T-cell (primary cell): ENCODE measurements at regions not wholly inside any gene's neighbourhood (a gene's known extent, or its start where the extent isn't known, plus 50 kb on each side); places are given as distances from the start of the nearest gene placed in this dataset.

Source experiments
- ATAC-seq, 4 experiments: fragments of 200-7000 bp in 3 of 4; fragments of 150-1000 bp in 1 of 4; cut with Tn5 transposase; replicated peaks in 1 of 4; 1 replicate in 3 of 4; 2 replicates in 1 of 4; pipeline ENCODE4 v1.10.0; 2021; ENCODE audit warnings: moderate library complexity in 3 of 4, mild to moderate bottlenecking in 2 of 4, moderate number of reproducible peaks in 1 of 4
- CTCF ChIA-PET, 2 donors: fragments of 300-600 bp; sonication (Branson Sonifier 250); formaldehyde crosslinking; loops; one replicate each; lab custom pipeline; 2022; ENCODE audit warnings: antibody characterized with exemption in 2 of 2; lab: Charles Lee
- POLR2A ChIA-PET, 2 donors: fragments of 300-600 bp; sonication (Branson Sonifier 250); formaldehyde crosslinking; loops; one replicate each; lab custom pipeline; 2022; ENCODE audit warnings: antibody characterized with exemption in 2 of 2; lab: Charles Lee
- DNase-seq, 35 experiments: peaks; one replicate each; pipeline versions ENCODE4 v3.0.0 to v3.0.0-alpha.2; 2013 to 2023
- H3K27ac ChIP-seq: one replicate; pipeline ENCODE4 v1.5.1; 2013; ENCODE audit warnings: low read length
- H3K27me3 ChIP-seq, 2 experiments: replicated peaks in 1 of 2; 1 replicate in 1 of 2; 2 replicates in 1 of 2; pipeline versions ENCODE4 v1.6.1 to v1.7.0; 2013; ENCODE audit warnings: low read length in 1 of 2, mixed read lengths in 1 of 2; ENCODE audit not compliant: control insufficient read depth in 2 of 2, insufficient read depth in 2 of 2; ENCODE audit errors: extremely low read depth in 1 of 2
- H3K36me3 ChIP-seq, 2 donors: 1 replicate in 1 of 2; 2 replicates in 1 of 2; pipeline versions ENCODE4 v1.6.1 to v1.7.0; 2013; ENCODE audit warnings: low read length in 1 of 2; ENCODE audit not compliant: control insufficient read depth in 2 of 2, insufficient read depth in 1 of 2; ENCODE audit errors: extremely low read depth in 1 of 2
- H3K4me1 ChIP-seq, 2 experiments: 1 replicate in 1 of 2; 2 replicates in 1 of 2; pipeline versions ENCODE4 v1.6.1 to v1.7.0; 2013; ENCODE audit warnings: low read length in 2 of 2, mixed read lengths in 1 of 2; ENCODE audit not compliant: insufficient read depth in 2 of 2, control insufficient read depth in 1 of 2; ENCODE audit errors: extremely low read depth in 1 of 2
- H3K4me3 ChIP-seq, 2 donors: 1 replicate in 1 of 2; 2 replicates in 1 of 2; pipeline versions ENCODE4 v1.5.1 to v1.7.0; 2013; ENCODE audit warnings: mild to moderate bottlenecking in 2 of 2, low read length in 1 of 2, moderate library complexity in 1 of 2; ENCODE audit not compliant: control insufficient read depth in 1 of 2; ENCODE audit errors: extremely low read depth in 1 of 2
- H3K9me3 ChIP-seq: 2 replicates; pipeline ENCODE4 v1.7.0; 2013
- H3K27ac Mint-ChIP-seq, 2 donors: one replicate each; pipeline ENCODE4 v1.8.0; 2020 to 2021; ENCODE audit warnings: mild to moderate bottlenecking in 2 of 2, mixed read lengths in 2 of 2
- H3K27me3 Mint-ChIP-seq, 2 donors: one replicate each; pipeline ENCODE4 v1.8.0; 2021 to 2022; ENCODE audit warnings: mixed read lengths in 2 of 2
- H3K36me3 Mint-ChIP-seq: one replicate; pipeline ENCODE4 v1.8.0; 2021; ENCODE audit warnings: mixed read lengths
- H3K4me1 Mint-ChIP-seq, 3 donors: one replicate each; pipeline ENCODE4 v1.8.0; 2020 to 2022; ENCODE audit warnings: mixed read lengths in 3 of 3, mild to moderate bottlenecking in 1 of 3
- H3K4me3 Mint-ChIP-seq, 3 donors: one replicate each; pipeline ENCODE4 v1.8.0; 2020 to 2022; ENCODE audit warnings: mild to moderate bottlenecking in 3 of 3, mixed read lengths in 3 of 3, moderate library complexity in 3 of 3
- H3K9me3 Mint-ChIP-seq, 3 donors: one replicate each; pipeline ENCODE4 v1.8.0; 2020 to 2022; ENCODE audit warnings: mixed read lengths in 3 of 3
- WGBS: methylation state at CpG from one replicate; pipeline ENCODE4 v1.1.5; 2013; ENCODE audit warnings: missing lambda C conversion rate; ENCODE audit not compliant: insufficient coverage; 5-methylcytosine and 5-hydroxymethylcytosine counted together

DNA sequence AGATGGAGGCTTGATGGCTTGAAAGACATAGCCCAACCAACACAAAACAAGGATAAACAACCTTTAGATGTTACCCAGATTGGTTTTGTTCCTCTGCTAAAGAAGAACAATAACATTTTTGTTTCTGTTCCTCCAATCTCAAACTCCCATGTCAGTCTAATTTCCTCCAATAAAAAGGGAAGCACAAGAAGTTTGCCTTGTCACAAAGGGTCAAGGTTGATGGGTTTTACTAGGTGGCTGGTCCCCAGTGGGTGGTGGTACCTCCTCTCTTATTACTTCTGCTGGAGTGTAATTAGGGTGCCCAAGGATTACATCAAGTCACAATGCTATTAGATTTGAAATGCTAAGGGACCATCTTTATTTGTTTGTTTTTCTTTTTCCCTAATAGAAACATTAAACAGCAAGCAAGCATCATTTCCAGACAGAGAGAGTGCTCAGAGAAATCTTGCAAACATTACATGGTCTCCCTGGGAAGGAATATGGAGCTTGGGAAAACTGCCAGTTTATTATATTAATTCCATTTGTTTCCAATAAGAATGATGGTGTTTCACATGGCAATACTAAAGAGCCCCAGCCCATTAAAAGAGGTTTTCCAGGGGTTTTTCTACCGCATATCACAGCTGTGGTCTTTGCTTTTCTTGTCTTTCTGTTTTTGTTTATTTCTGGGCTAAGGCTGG, 78.3 kb upstream of the AOAH start:
- no CpG with 5 or more reads among the region's 1 CpG for WGBS
- no peak for DNase-seq
- CTCF ChIA-PET = no interaction called here
- H3K27me3 Mint-ChIP-seq = no peaks in the 10 kb centered on the region
- H3K9me3 ChIP-seq = no peaks in the 10 kb centered on the region
- no peak overlapping the region for H3K27ac Mint-ChIP-seq
- H3K27me3 ChIP-seq = no peaks in the 10 kb centered on the region
- H3K4me3 Mint-ChIP-seq = no peak overlapping the region
- H3K4me3 ChIP-seq = no peak overlapping the region
- H3K4me1 Mint-ChIP-seq = no peaks in the 10 kb centered on the region
- H3K36me3 ChIP-seq = no peaks in the 10 kb centered on the region
- H3K4me1 ChIP-seq = no peaks in the 10 kb centered on the region
- no peaks in the 10 kb centered on the region for H3K9me3 Mint-ChIP-seq
- peaks cover 6% of the 10 kb centered on the region for H3K36me3 Mint-ChIP-seq
- ATAC-seq = no peak
- POLR2A ChIA-PET = interaction anchor here in 1 of 2 donors (0.6 kb wide), 1 partner anchor 258 kb away, joined by 6 read pairs; no protein-coding TSS in a partner anchor
- no peak overlapping the region for H3K27ac ChIP-seq

DNA sequence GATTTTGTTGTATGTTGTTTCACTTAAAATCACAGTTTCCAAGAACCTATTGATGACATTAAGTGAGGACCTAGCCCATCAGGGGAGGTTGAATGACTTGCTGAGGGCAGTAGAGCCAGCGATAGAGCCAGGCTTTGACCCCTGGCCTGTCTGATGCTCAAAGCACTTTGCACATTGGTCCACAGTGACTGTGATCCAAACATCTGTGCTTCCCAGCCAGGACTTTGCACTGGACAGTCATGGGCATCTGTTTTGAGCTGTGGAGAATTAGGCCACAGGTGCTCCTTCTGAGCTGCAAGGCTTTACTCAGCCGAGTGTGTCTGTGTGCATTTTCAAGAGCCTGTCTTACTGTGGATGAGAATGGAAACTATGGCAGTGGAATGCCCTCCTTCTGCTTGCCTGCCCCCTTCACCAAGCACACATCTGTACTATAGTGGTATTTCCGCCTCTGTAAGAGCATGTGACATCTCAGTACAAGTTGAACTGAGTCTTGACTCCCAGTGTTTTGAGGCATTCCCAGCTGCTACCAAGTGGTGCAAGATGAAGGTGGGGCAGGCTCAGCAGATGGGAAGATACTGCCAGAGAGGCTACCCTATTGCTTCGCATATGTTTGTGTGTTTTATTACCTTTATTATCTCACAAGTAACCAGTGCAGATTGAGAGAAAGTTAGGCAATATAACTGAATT, 72.7 kb upstream of the AOAH start:
- Histone ChIP-seq H3K27me3 (no peaks in the 10 kb centered on the region), H3K27ac (no peak overlapping the region), H3K4me3 (no peak overlapping the region), H3K4me1 (peaks cover 0 to 13% of the 10 kb centered on the region in 2 experiments), H3K9me3 (no peaks in the 10 kb centered on the region), H3K36me3 (no peaks in the 10 kb centered on the region)
- ATAC-seq (no peak), DNase-seq (no peak)
- no peaks in the 10 kb centered on the region for H3K27me3 Mint-ChIP-seq
- no peak overlapping the region for H3K4me3 Mint-ChIP-seq
- peaks cover 4% of the 10 kb centered on the region for H3K36me3 Mint-ChIP-seq
- H3K27ac Mint-ChIP-seq = no peak overlapping the region
- 100% methylated on average over 1 of the region's 4 CpGs for WGBS
- no peaks in the 10 kb centered on the region for H3K9me3 Mint-ChIP-seq
- ChIA-PET POLR2A (no interaction called here), CTCF (no interaction called here)
- H3K4me1 Mint-ChIP-seq = peaks cover 24 to 34% (median 27%) of the 10 kb centered on the region in 3 donors

DNA sequence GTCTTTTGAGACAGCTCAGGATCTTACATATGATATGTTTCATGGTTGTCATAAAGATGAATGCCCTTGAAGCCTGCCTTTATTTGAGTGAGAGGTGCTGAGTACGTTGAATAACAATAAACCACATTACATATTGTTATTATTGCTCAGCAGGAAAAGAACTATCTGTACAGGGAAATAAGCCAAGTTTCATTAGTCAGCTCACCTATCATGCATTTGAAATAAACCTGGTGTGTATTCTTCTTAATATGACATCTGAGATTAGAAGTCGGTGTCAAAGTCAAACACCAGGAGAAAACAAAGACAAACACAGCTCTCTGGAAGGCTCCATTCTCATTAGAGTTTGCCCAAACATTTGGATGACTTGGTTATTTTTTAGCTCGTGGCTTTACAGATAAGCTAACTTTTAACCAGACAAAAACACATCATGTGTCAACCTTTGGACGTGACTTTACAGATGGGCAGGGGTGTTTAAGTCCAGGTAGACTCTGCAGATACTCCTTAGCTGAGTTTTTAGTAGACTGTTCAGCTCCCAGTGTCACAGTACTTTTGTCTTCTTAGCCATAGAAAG, 71.2 kb upstream of the AOAH start:
- Mint-ChIP-seq H3K4me1 (peaks cover 34 to 46% (median 39%) of the 10 kb centered on the region in 3 donors), H3K27me3 (no peaks in the 10 kb centered on the region), H3K27ac (peak overlapping the region; percentile 74 to 77), H3K36me3 (peaks cover 4% of the 10 kb centered on the region), H3K9me3 (no peaks in the 10 kb centered on the region), H3K4me3 (no peak overlapping the region)
- Histone ChIP-seq H3K9me3 (no peaks in the 10 kb centered on the region), H3K27ac (no peak overlapping the region), H3K4me3 (no peak overlapping the region), H3K4me1 (peaks cover 4 to 18% of the 10 kb centered on the region in 2 experiments), H3K36me3 (no peaks in the 10 kb centered on the region), H3K27me3 (no peaks in the 10 kb centered on the region)
- ChIA-PET CTCF (interaction anchor here (0.5 to 1.1 kb wide), 2 partner anchors 20 to 314 kb away, joined by 3 to 4 read pairs; no protein-coding TSS in a partner anchor), POLR2A (interaction anchor here (0.6 kb wide), 3 partner anchors 11 to 217 kb away, joined by 3 to 4 read pairs (median 4); no protein-coding TSS in a partner anchor)
- ATAC-seq (peak in 2 of 4 experiments; percentile 62 to 76), DNase-seq (no peak)
- no CpG with 5 or more reads among the region's 4 CpGs for WGBS

DNA sequence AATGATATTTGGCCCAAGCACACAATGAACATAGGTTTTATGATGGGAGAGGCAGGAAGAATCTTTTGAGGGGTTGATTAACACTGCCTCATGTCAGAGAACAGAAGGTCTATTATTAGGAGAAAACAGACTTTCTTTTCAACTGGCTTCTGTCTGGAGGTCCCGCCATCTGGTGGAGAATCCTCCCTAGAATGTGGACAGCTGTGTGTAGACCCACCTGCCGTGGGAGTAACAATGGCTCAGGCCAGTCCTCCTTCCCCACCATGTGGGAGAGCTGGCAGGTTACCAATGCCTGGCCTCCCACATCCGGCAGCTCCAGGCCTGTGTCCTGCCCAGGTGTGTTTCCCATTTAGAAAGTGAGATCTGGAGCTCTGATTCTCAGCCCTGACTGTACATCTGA, 70.4 kb upstream of the AOAH start:
- POLR2A ChIA-PET = no interaction called here
- Mint-ChIP-seq H3K4me1 (peaks cover 42 to 54% (median 47%) of the 10 kb centered on the region in 3 donors), H3K27me3 (no peaks in the 10 kb centered on the region), H3K27ac (peak overlapping the region in 1 of 2 donors; percentile 56), H3K4me3 (no peak overlapping the region), H3K9me3 (no peaks in the 10 kb centered on the region), H3K36me3 (peaks cover 4% of the 10 kb centered on the region)
- WGBS = no CpG with 5 or more reads among the region's 3 CpGs
- H3K36me3 ChIP-seq = no peaks in the 10 kb centered on the region
- H3K9me3 ChIP-seq = no peaks in the 10 kb centered on the region
- H3K27me3 ChIP-seq = no peaks in the 10 kb centered on the region
- H3K27ac ChIP-seq = no peak overlapping the region
- CTCF ChIA-PET = interaction anchor here in 1 of 2 donors (1.1 kb wide), 1 partner anchor 19 kb away, joined by 3 read pairs; no protein-coding TSS in a partner anchor
- DNase-seq (no peak), ATAC-seq (no peak)
- H3K4me3 ChIP-seq = no peak overlapping the region
- peaks cover 13 to 27% of the 10 kb centered on the region in 2 experiments for H3K4me1 ChIP-seq

DNA sequence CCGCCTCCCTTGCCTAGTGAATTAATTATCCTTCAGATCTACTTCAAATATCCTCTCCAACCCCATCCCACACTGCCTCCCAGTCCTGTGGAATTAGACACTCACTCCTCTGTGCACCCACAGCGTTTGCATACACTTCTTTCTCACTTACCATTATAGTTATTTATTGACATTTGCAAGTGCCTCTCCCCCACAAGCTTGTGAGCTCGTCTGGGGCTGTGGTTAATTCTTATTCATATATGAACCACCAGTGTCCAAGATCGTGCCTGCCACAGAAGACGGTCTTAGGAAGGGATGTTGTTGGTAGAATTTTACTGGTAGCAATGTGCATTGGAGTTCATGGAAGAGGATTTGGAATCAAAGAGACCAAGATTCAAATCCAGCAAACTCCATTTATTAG, 68.1 kb upstream of the AOAH start:
- Histone ChIP-seq H3K36me3 (no peaks in the 10 kb centered on the region), H3K4me3 (no peak overlapping the region), H3K4me1 (peaks cover 36 to 47% of the 10 kb centered on the region in 2 experiments), H3K27me3 (no peaks in the 10 kb centered on the region), H3K9me3 (no peaks in the 10 kb centered on the region), H3K27ac (no peak overlapping the region)
- ChIA-PET POLR2A (interaction anchor here in 1 of 2 donors (0.5 to 0.6 kb wide), 2 partner anchors 174 to 187 kb away, joined by 3 to 4 read pairs; no protein-coding TSS in a partner anchor), CTCF (interaction anchor here in 1 of 2 donors (0.6 kb wide), 1 partner anchor 16 kb away, joined by 3 read pairs; no protein-coding TSS in a partner anchor)
- H3K27ac Mint-ChIP-seq = peak overlapping the region in 1 of 2 donors; percentile 1
- no peaks in the 10 kb centered on the region for H3K27me3 Mint-ChIP-seq
- H3K4me1 Mint-ChIP-seq = peaks cover 63 to 75% (median 69%) of the 10 kb centered on the region in 3 donors
- H3K9me3 Mint-ChIP-seq = no peaks in the 10 kb centered on the region
- no peaks in the 10 kb centered on the region for H3K36me3 Mint-ChIP-seq
- WGBS = 100% methylated on average over 1 of the region's 5 CpGs
- H3K4me3 Mint-ChIP-seq = no peak overlapping the region
- no peak for DNase-seq
- no peak for ATAC-seq

DNA sequence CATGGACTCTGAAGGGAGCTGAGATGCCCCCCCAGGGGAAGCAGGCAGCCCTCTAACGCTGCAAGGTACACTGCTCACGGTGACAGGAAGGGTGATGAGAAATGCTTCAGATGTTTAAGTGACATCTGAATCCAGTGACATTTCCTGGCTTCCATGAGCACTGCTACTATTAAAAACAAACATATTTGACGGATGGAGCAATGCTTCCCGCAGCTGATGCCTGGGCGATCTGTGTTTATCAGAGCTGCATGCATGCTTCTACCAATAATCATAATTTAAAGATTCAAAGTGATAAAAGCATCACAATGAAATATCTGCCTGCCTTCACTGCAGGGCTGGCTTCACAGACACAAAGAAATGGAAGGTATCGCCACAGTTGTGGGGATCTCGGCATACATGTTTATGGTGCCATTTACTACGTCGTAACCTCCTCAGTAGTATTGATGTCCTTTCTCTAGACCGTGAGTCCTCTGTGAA, 66.1 kb upstream of the AOAH start:
- Mint-ChIP-seq H3K36me3 (no peaks in the 10 kb centered on the region), H3K9me3 (peaks cover 0 to under 1% (median 0%) of the 10 kb centered on the region in 3 donors), H3K27ac (peak overlapping the region; percentile 68 to 90), H3K4me1 (peaks cover 67 to 79% (median 79%) of the 10 kb centered on the region in 3 donors), H3K27me3 (no peaks in the 10 kb centered on the region), H3K4me3 (peak overlapping the region in 1 of 3 donors; percentile 62)
- Histone ChIP-seq H3K27ac (peak overlapping the region; percentile 80), H3K9me3 (no peaks in the 10 kb centered on the region), H3K4me1 (peaks cover 50 to 62% of the 10 kb centered on the region in 2 experiments), H3K36me3 (no peaks in the 10 kb centered on the region), H3K27me3 (no peaks in the 10 kb centered on the region), H3K4me3 (no peak overlapping the region)
- POLR2A ChIA-PET = interaction anchor here in 1 of 2 donors (0.6 kb wide), 1 partner anchor 91 kb away, joined by 4 read pairs; no protein-coding TSS in a partner anchor
- ATAC-seq (peak in 3 of 4 experiments; percentile 65 to 70 (median 69)), DNase-seq (peak in 26 of 35 experiments; percentile 9 to 72 (median 36))
- CTCF ChIA-PET = interaction anchor here in 1 of 2 donors (1.4 kb wide), 1 partner anchor 121 kb away, joined by 3 read pairs; no protein-coding TSS in a partner anchor
- WGBS = 75% methylated on average over 4 of the region's 10 CpGs
